ENCODE measurements at regions not wholly inside any gene's neighbourhood (a gene's known extent, or its start where the extent isn't known, plus 50 kb on each side); places are given as distances from the start of the nearest gene placed in this dataset.

GRCh38 chr10:105675333-105675732 is 1034.2 kb downstream of the SORCS3 start:
- Histone ChIP-seq H3K18ac (ENCODE audit: low read depth, low read length) (no peak overlapping the region), H4K5ac (ENCODE audit: low read depth, low read length) (no peak overlapping the region), H3K4me3 (ENCODE audit: insufficient read depth, low read depth, low read length) (no peak overlapping the region), H2BK120ac (ENCODE audit: low read depth, low read length) (no peak overlapping the region), H3K27me3 (ENCODE audit: control insufficient read depth, insufficient read depth, low read length) (no peaks in the 10 kb centered on the region), H3K79me1 (ENCODE audit: low read depth in 1 of 2, low read length in 2 of 2) (no peaks in the 10 kb centered on the region), H3K23ac (ENCODE audit: low read depth, low read length) (no peak overlapping the region), H4K20me1 (ENCODE audit: insufficient read depth, low read length) (no peaks in the 10 kb centered on the region), H4K91ac (ENCODE audit: insufficient read depth, low read depth, low read length) (no peak overlapping the region), H3K9me1 (ENCODE audit: insufficient read depth, low read length) (no peaks in the 10 kb centered on the region), H3K27ac (ENCODE audit: insufficient read depth, low read length) (no peak overlapping the region), H3K4me1 (ENCODE audit: control insufficient read depth, insufficient read depth, low read length) (no peaks in the 10 kb centered on the region), H2AK9ac (replicated peaks; ENCODE audit: low read depth, low read length, poor library complexity) (no peak overlapping the region), H2BK20ac (ENCODE audit: low read depth, low read length) (no peak overlapping the region), H4K8ac (ENCODE audit: low read depth in 2 of 2, low read length in 2 of 2) (no peak overlapping the region), H2BK15ac (ENCODE audit: low read depth, low read length) (no peak overlapping the region), H2AK5ac (ENCODE audit: low read depth, low read length) (no peak overlapping the region), H3K56ac (ENCODE audit: extremely low read depth, insufficient read depth, low read length) (no peak overlapping the region), H3K36me3 (ENCODE audit: control insufficient read depth, insufficient read depth, low read length) (no peaks in the 10 kb centered on the region), H3K4ac (ENCODE audit: low read depth, low read length) (no peak overlapping the region), H2BK5ac (ENCODE audit: low read depth, low read length, poor library complexity, severe bottlenecking) (no peak overlapping the region), H3K14ac (replicated peaks; ENCODE audit: low read depth, low read length) (no peak overlapping the region), H3K4me2 (ENCODE audit: low read depth, low read length) (no peak overlapping the region), H2AFZ (replicated peaks; ENCODE audit: low read length, poor library complexity) (no peak overlapping the region), H3K9ac (ENCODE audit: low read depth, low read length) (no peak overlapping the region), H3K9me3 (ENCODE audit: control insufficient read depth, insufficient read depth, low read length) (peaks cover 7% of the 10 kb centered on the region)
- CTCF ChIA-PET = no interaction called here
- WGBS, 2 experiments (ENCODE audit: extremely low coverage in 2 of 2, insufficient read length in 1 of 2) = no CpG with 5 or more reads among the region's 1 CpG
- in situ Hi-C loops (cut with MboI; ENCODE audit: low sequenced_read_pairs) = no loop called here
- TF ChIP-seq FOS (IDR thresholded peaks at IDR 0.05; ENCODE audit: low read depth, low read length) (no peak), MXI1 (IDR thresholded peaks at IDR 0.05; ENCODE audit: borderline replicate concordance, low read depth, low read length) (no peak), RFX5 (IDR thresholded peaks at IDR 0.05; ENCODE audit: low read depth, low read length) (no peak), CEBPB (IDR thresholded peaks at IDR 0.05; ENCODE audit: low read depth, low read length) (no peak), RCOR1 (IDR thresholded peaks at IDR 0.05; ENCODE audit: insufficient replicate concordance, low read length) (no peak), MAZ (IDR thresholded peaks at IDR 0.05; ENCODE audit: borderline replicate concordance, low read depth, low read length) (no peak)
- TF ChIP-seq, protein P1, sequence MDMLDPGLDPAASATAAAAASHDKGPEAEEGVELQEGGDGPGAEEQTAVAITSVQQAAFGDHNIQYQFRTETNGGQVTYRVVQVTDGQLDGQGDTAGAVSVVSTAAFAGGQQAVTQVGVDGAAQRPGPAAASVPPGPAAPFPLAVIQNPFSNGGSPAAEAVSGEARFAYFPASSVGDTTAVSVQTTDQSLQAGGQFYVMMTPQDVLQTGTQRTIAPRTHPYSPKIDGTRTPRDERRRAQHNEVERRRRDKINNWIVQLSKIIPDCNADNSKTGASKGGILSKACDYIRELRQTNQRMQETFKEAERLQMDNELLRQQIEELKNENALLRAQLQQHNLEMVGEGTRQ (IDR thresholded peaks at IDR 0.05; ENCODE audit: low read depth, low read length) = no peak
- BruUV-seq (replicated peaks) = no TSS peak
- dilution Hi-C loops (cut with HindIII; ENCODE audit: low sequenced_read_pairs, unreplicated experiment) = no loop called here
- DNase-seq (no peak), ATAC-seq (ENCODE audit: low read depth) (no peak)
- intact Hi-C loops (cut with micrococcal nuclease) = no loop called here
- POLR2A ChIA-PET (ENCODE audit: unreplicated experiment) = no interaction called here
